HG03432 (cell line): ENCODE measurements at regions not wholly inside any gene's neighbourhood (a gene's known extent, or its start where the extent isn't known, plus 50 kb on each side); places are given as distances from the start of the nearest gene placed in this dataset.
A peak's percentile ranks its signal among the peaks of the same experiment; 100 is the strongest.

ENCODE experiments used
- ATAC-seq: cut with Tn5 transposase; IDR thresholded peaks from one replicate; pipeline ENCODE4 v1.9.1; 2021; ENCODE audit warnings: mild to moderate bottlenecking, moderate library complexity; ENCODE audit not compliant: unreplicated experiment

- ATAC-seq, result no peak
Measured at GRCh38 chr9:71384343-71384742, 262.9 kb upstream of the TRPM3 start.

- no peak for ATAC-seq
Measured at GRCh38 chr9:71383308-71383940, 262.0 kb upstream of the TRPM3 start.

- no peak for ATAC-seq
Measured at GRCh38 chr9:71368157-71368556, 246.7 kb upstream of the TRPM3 start.

GRCh38 chr9:71364186-71364955 is 242.9 kb upstream of the TRPM3 start:
- ATAC-seq, result no peak

GRCh38 chr9:71363286-71363961 is 242.0 kb upstream of the TRPM3 start:
- no peak for ATAC-seq

- ATAC-seq, result no peak
Measured at GRCh38 chr9:71361357-71361756, 239.9 kb upstream of the TRPM3 start.

- ATAC-seq, result no peak
Measured at GRCh38 chr9:71357346-71357745, 235.9 kb upstream of the TRPM3 start.

GRCh38 chr9:71355884-71356283 is 234.5 kb upstream of the TRPM3 start:
- no peak for ATAC-seq

GRCh38 chr9:71353720-71354119 is 232.3 kb upstream of the TRPM3 start:
- no peak for ATAC-seq

GRCh38 chr9:71352837-71353236 is 231.4 kb upstream of the TRPM3 start:
- ATAC-seq, result no peak

- ATAC-seq, result no peak
Measured at GRCh38 chr9:71349218-71349617, 227.8 kb upstream of the TRPM3 start.

GRCh38 chr9:71333321-71333720 is 211.9 kb upstream of the TRPM3 start:
- no peak for ATAC-seq

- no peak for ATAC-seq
Measured at GRCh38 chr9:71331603-71332002, 210.2 kb upstream of the TRPM3 start.

- ATAC-seq, result no peak
Measured at GRCh38 chr9:71329873-71330272, 208.5 kb upstream of the TRPM3 start.

GRCh38 chr9:71326360-71326759 is 204.9 kb upstream of the TRPM3 start:
- no peak for ATAC-seq

GRCh38 chr9:71323357-71323756 is 201.9 kb upstream of the TRPM3 start:
- no peak for ATAC-seq

GRCh38 chr9:71322311-71322710 is 200.9 kb upstream of the TRPM3 start:
- ATAC-seq, result no peak

- peak; percentile 67 for ATAC-seq
Measured at GRCh38 chr9:71308454-71308853, 187.0 kb upstream of the TRPM3 start.

GRCh38 chr9:71306134-71306533 is 184.7 kb upstream of the TRPM3 start:
- ATAC-seq, result peak; percentile 65

- no peak for ATAC-seq
Measured at GRCh38 chr9:71303351-71303750, 181.9 kb upstream of the TRPM3 start.

GRCh38 chr9:71302776-71303175 is 181.4 kb upstream of the TRPM3 start:
- ATAC-seq, result peak; percentile 76

- peak; percentile 52 for ATAC-seq
Measured at GRCh38 chr9:71295928-71296327, 174.5 kb upstream of the TRPM3 start.
